B cell (primary cell): ENCODE measurements at regions not wholly inside any gene's neighbourhood (a gene's known extent, or its start where the extent isn't known, plus 50 kb on each side); places are given as distances from the start of the nearest gene placed in this dataset.
A peak's percentile ranks its signal among the peaks of the same experiment; 100 is the strongest.

Experiments
- ATAC-seq: fragments of 200-7000 bp; cut with Tn5 transposase; one replicate; pipeline ENCODE4 v1.10.0; 2021; ENCODE audit warnings: low read depth, mild to moderate bottlenecking, moderate number of reproducible peaks, moderate library complexity
- CTCF ChIA-PET: fragments of 350-600 bp; sonication (Branson Sonifier 250); formaldehyde crosslinking; loops from one replicate; lab custom pipeline; 2021; ENCODE audit warnings: antibody characterized with exemption, inconsistent platforms; lab: Charles Lee
- POLR2A ChIA-PET: fragments of 350-600 bp; sonication (Branson Sonifier 250); formaldehyde crosslinking; loops from one replicate; lab custom pipeline; 2021; ENCODE audit warnings: antibody characterized with exemption; lab: Charles Lee
- DNase-seq: peaks from one replicate; pipeline ENCODE4 v3.0.0; 2013
- H2AFZ ChIP-seq: 2 replicates; pipeline ENCODE4 v1.6.1; 2012; ENCODE audit warnings: mild to moderate bottlenecking, low read depth, low read length; ENCODE audit not compliant: insufficient read depth, poor library complexity, severe bottlenecking
- H3K27ac ChIP-seq, 2 donors: 1 replicate in 1 of 2; 2 replicates in 1 of 2; pipeline ENCODE4 v1.5.1; 2012 to 2013; ENCODE audit warnings: low read length in 2 of 2, mild to moderate bottlenecking in 2 of 2, moderate library complexity in 1 of 2
- H3K27me3 ChIP-seq, 4 experiments: fragments of 200-600 bp in 1 of 4; sonication (generic) in 1 of 4; replicated peaks in 1 of 4; 1 replicate in 2 of 4; 2 replicates in 2 of 4; pipeline versions ENCODE4 v1.6.1 to v1.7.0; 2013 to 2016; ENCODE audit warnings: low read length in 3 of 4, mild to moderate bottlenecking in 2 of 4, mixed read lengths in 1 of 4, moderate library complexity in 1 of 4; ENCODE audit not compliant: insufficient read depth in 4 of 4, control insufficient read depth in 3 of 4; ENCODE audit errors: control extremely low read depth in 1 of 4
- H3K36me3 ChIP-seq, 2 experiments: replicated peaks in 1 of 2; 1 replicate in 1 of 2; 2 replicates in 1 of 2; pipeline versions ENCODE4 v1.6.1 to v1.7.1; 2013; ENCODE audit warnings: low read length in 1 of 2; ENCODE audit not compliant: insufficient read depth in 2 of 2, control insufficient read depth in 1 of 2; ENCODE audit errors: control extremely low read depth in 1 of 2, extremely low read depth in 1 of 2
- H3K4me1 ChIP-seq, 2 donors: fragments of 200-600 bp in 1 of 2; sonication (generic) in 1 of 2; 1 replicate in 1 of 2; 2 replicates in 1 of 2; pipeline versions ENCODE4 v1.5.1 to v1.6.1; 2013 to 2017; ENCODE audit warnings: low read length in 2 of 2; ENCODE audit not compliant: control insufficient read depth in 2 of 2, insufficient read depth in 2 of 2
- H3K4me2 ChIP-seq: replicated peaks from 2 replicates; pipeline ENCODE3; 2012; ENCODE audit warnings: mild to moderate bottlenecking, low read depth, low read length; ENCODE audit not compliant: poor library complexity, severe bottlenecking
- H3K4me3 ChIP-seq, 5 experiments: fragments of 200-600 bp in 1 of 5; sonication (generic) in 1 of 5; 1 replicate in 3 of 5; 2 replicates in 2 of 5; pipeline versions ENCODE4 v1.5.1 to v1.7.0; 2011 to 2016; ENCODE audit warnings: low read length in 4 of 5, mild to moderate bottlenecking in 4 of 5, low read depth in 2 of 5, control low read depth in 1 of 5, moderate library complexity in 1 of 5; ENCODE audit not compliant: insufficient read depth in 1 of 5; ENCODE audit errors: control extremely low read depth in 1 of 5, extremely low read depth in 1 of 5
- H3K79me2 ChIP-seq: fragments of 200-600 bp; sonication (generic); one replicate; pipeline ENCODE4 v1.6.0; 2016; ENCODE audit warnings: low read length; ENCODE audit not compliant: control insufficient read depth, insufficient read depth
- H3K9ac ChIP-seq: fragments of 200-600 bp; sonication (generic); 2 replicates; pipeline ENCODE4 v1.6.1; 2017; ENCODE audit warnings: mild to moderate bottlenecking, low read length, moderate library complexity
- H3K9me3 ChIP-seq, 3 donors: one replicate each; pipeline versions ENCODE4 v1.6.1 to v1.7.1; 2013; ENCODE audit warnings: low read length in 2 of 3; ENCODE audit not compliant: control insufficient read depth in 2 of 3, insufficient read depth in 1 of 3; ENCODE audit errors: control extremely low read depth in 1 of 3
- H4K20me1 ChIP-seq: 2 replicates; pipeline ENCODE4 v1.6.0; 2012; ENCODE audit warnings: mild to moderate bottlenecking, low read length; ENCODE audit not compliant: insufficient read depth, control insufficient read depth, poor library complexity, severe bottlenecking
- H3K27ac Mint-ChIP-seq: one replicate; pipeline ENCODE4 v1.8.0; 2021; ENCODE audit warnings: mixed read lengths
- H3K27me3 Mint-ChIP-seq: one replicate; pipeline ENCODE4 v1.8.0; 2021; ENCODE audit warnings: mixed read lengths
- H3K4me1 Mint-ChIP-seq: one replicate; pipeline ENCODE4 v1.8.0; 2021; ENCODE audit warnings: mixed read lengths
- H3K4me3 Mint-ChIP-seq: one replicate; pipeline ENCODE4 v1.8.0; 2021; ENCODE audit warnings: mixed read lengths
- H3K9me3 Mint-ChIP-seq: one replicate; pipeline ENCODE4 v1.8.0; 2022; ENCODE audit warnings: mixed read lengths; ENCODE audit not compliant: insufficient read depth
- EZH2 ChIP-seq: IDR thresholded peaks from 2 replicates; pipeline ENCODE4 v1.6.1; 2012; ENCODE audit warnings: borderline replicate concordance, low read depth, mild to moderate bottlenecking, moderate library complexity, low read length; ENCODE audit not compliant: insufficient read depth, poor library complexity, severe bottlenecking
- WGBS: methylation state at CpG from one replicate; pipeline ENCODE4 v1.1.5; 2013; ENCODE audit warnings: missing lambda C conversion rate; ENCODE audit not compliant: insufficient coverage; 5-methylcytosine and 5-hydroxymethylcytosine counted together
- intact Hi-C: fragments of 100-400 bp; cut with micrococcal nuclease; formaldehyde crosslinking; loops from one replicate; pipeline ENCODE4 v1.10.0; 2022
- TF ChIP-seq, protein P1 (sequence below): fragments of 200-600 bp; IDR thresholded peaks from one replicate; pipeline ENCODE4 v1.8.0; 2022; ENCODE audit warnings: antibody characterized with exemption, mild to moderate bottlenecking

- DNase-seq (no peak), ATAC-seq (no peak)
- Mint-ChIP-seq H3K27me3 (no peaks in the 10 kb centered on the region), H3K4me1 (peaks cover 4% of the 10 kb centered on the region), H3K9me3 (no peaks in the 10 kb centered on the region), H3K4me3 (no peak overlapping the region), H3K27ac (no peak overlapping the region)
- peaks cover 0 to 20% (median 3%) of the 10 kb centered on the region in 3 donors for H3K9me3 ChIP-seq
- no peaks in the 10 kb centered on the region for H3K79me2 ChIP-seq
- H3K4me2 ChIP-seq: no peak overlapping the region
- no peak overlapping the region for H2AFZ ChIP-seq
- ChIA-PET CTCF (no interaction called here), POLR2A (no interaction called here)
- H3K4me1 ChIP-seq: no peaks in the 10 kb centered on the region
- no peaks in the 10 kb centered on the region for H4K20me1 ChIP-seq
- H3K4me3 ChIP-seq: no peak overlapping the region
- no peaks in the 10 kb centered on the region for H3K27me3 ChIP-seq
- TF ChIP-seq, protein P1, sequence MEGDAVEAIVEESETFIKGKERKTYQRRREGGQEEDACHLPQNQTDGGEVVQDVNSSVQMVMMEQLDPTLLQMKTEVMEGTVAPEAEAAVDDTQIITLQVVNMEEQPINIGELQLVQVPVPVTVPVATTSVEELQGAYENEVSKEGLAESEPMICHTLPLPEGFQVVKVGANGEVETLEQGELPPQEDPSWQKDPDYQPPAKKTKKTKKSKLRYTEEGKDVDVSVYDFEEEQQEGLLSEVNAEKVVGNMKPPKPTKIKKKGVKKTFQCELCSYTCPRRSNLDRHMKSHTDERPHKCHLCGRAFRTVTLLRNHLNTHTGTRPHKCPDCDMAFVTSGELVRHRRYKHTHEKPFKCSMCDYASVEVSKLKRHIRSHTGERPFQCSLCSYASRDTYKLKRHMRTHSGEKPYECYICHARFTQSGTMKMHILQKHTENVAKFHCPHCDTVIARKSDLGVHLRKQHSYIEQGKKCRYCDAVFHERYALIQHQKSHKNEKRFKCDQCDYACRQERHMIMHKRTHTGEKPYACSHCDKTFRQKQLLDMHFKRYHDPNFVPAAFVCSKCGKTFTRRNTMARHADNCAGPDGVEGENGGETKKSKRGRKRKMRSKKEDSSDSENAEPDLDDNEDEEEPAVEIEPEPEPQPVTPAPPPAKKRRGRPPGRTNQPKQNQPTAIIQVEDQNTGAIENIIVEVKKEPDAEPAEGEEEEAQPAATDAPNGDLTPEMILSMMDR: no peak
- no peak for TF ChIP-seq EZH2
- intact Hi-C loops: no loop called here
- H3K9ac ChIP-seq: no peak overlapping the region
- H3K36me3 ChIP-seq: no peaks in the 10 kb centered on the region
- no peak overlapping the region for H3K27ac ChIP-seq
- 67% methylated on average over 5 of the region's 5 CpGs for WGBS
Observed at GRCh38 chr17:12421077-12421476, 244.6 kb upstream of the MYOCD start.

- peaks cover 4% of the 10 kb centered on the region for H3K4me1 Mint-ChIP-seq
Observed at GRCh38 chr17:12421646-12422306, 243.9 kb upstream of the MYOCD start.

More at GRCh38 chr17:12421646-12422306, 243.9 kb upstream of the MYOCD start:
- no peaks in the 10 kb centered on the region for H4K20me1 ChIP-seq
- H3K4me1 ChIP-seq: no peaks in the 10 kb centered on the region
- no peaks in the 10 kb centered on the region for H3K79me2 ChIP-seq
- no peak overlapping the region for H3K4me2 ChIP-seq
- intact Hi-C loops: no loop called here
- Mint-ChIP-seq H3K4me3 (no peak overlapping the region), H3K9me3 (no peaks in the 10 kb centered on the region), H3K27ac (peak overlapping the region; percentile 44), H3K27me3 (no peaks in the 10 kb centered on the region)
- H3K9me3 ChIP-seq: peaks cover 0 to 20% (median 3%) of the 10 kb centered on the region in 3 donors
- H3K9ac ChIP-seq: no peak overlapping the region
- H3K4me3 ChIP-seq: no peak overlapping the region
- WGBS: 66% methylated on average over 11 of the region's 15 CpGs
- no peaks in the 10 kb centered on the region for H3K36me3 ChIP-seq
- ATAC-seq: no peak
- no peak overlapping the region for H3K27ac ChIP-seq
- no peak overlapping the region for H2AFZ ChIP-seq
- POLR2A ChIA-PET: no interaction called here
- H3K27me3 ChIP-seq: no peaks in the 10 kb centered on the region
- DNase-seq: no peak
- CTCF ChIA-PET: no interaction called here
- no peak for TF ChIP-seq EZH2
- TF ChIP-seq, protein P1: no peak
